ENCODE measurements at regions not wholly inside any gene's neighbourhood (a gene's known extent, or its start where the extent isn't known, plus 50 kb on each side); places are given as distances from the start of the nearest gene placed in this dataset.

DNA sequence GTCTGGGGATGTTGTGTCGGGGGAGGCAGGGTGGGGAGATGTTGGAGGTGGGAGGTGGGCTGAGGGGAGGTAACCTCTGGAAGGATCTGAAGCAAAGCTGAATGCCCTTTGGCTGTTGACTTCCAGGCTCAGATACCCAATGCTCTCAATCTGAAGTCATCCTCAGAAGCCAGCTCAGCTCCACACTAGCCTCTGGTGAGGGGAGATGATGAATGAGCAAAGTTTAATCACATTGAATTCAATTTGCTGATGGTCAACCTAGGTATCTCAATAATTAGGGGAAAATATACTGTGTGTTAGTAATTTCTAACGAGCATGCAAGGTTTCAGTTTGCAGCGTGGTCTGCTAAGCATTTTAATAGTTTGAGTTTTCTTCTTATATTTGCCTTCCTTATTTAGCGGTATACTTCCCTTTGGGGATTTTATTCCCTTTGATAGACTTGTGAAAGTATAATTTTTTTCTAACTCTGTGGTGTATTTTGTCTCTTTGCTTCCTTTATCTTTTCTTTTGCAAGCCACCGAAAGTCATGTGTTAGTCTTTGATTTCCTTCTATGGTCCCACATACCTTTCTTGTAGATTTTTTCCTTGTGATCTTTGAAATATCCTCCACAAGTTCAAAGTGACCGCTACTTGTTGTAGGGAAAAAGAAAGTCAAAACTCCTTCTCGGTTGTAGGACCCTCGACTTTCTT lies 146.3 kb upstream of the LEF1 start:
- TF ChIP-seq, protein P1, sequence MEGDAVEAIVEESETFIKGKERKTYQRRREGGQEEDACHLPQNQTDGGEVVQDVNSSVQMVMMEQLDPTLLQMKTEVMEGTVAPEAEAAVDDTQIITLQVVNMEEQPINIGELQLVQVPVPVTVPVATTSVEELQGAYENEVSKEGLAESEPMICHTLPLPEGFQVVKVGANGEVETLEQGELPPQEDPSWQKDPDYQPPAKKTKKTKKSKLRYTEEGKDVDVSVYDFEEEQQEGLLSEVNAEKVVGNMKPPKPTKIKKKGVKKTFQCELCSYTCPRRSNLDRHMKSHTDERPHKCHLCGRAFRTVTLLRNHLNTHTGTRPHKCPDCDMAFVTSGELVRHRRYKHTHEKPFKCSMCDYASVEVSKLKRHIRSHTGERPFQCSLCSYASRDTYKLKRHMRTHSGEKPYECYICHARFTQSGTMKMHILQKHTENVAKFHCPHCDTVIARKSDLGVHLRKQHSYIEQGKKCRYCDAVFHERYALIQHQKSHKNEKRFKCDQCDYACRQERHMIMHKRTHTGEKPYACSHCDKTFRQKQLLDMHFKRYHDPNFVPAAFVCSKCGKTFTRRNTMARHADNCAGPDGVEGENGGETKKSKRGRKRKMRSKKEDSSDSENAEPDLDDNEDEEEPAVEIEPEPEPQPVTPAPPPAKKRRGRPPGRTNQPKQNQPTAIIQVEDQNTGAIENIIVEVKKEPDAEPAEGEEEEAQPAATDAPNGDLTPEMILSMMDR (conservative IDR thresholded peaks at IDR 0.05; ENCODE audit: low read length) = no peak
- TF ChIP-seq EZH2phosphoT487 (IDR thresholded peaks at IDR 0.05; ENCODE audit: borderline replicate concordance, low read depth, low read length) = no peak
- POLR2A ChIA-PET = no interaction called here
- Histone ChIP-seq H2AFZ (ENCODE audit: low read length) (no peak overlapping the region), H3K36me3 (ENCODE audit: insufficient read depth, low read length) (no peaks in the 10 kb centered on the region), H3K4me1 (ENCODE audit: insufficient read depth, low read length, poor library complexity, severe bottlenecking) (no peaks in the 10 kb centered on the region), H3K27ac (ENCODE audit: low read depth, low read length, poor library complexity, severe bottlenecking) (no peak overlapping the region), H3K79me2 (ENCODE audit: insufficient read depth, low read depth, low read length) (no peaks in the 10 kb centered on the region), H3K9me2 (ENCODE audit: insufficient read depth, low read length) (no peaks in the 10 kb centered on the region), H3K4me2 (ENCODE audit: low read length) (no peak overlapping the region), H3K4me3 (ENCODE audit: low read depth, low read length, poor library complexity, severe bottlenecking) (no peak overlapping the region), H4K20me1 (ENCODE audit: insufficient read depth, low read length) (no peaks in the 10 kb centered on the region), H3K9me3 (ENCODE audit: low read length) (no peaks in the 10 kb centered on the region)
- CTCF ChIA-PET (ENCODE audit: unreplicated experiment) = no interaction called here
- no TSS peak for BruUV-seq (replicated peaks)
- intact Hi-C loops (cut with micrococcal nuclease; ENCODE audit: unreplicated experiment) = no loop called here
- no peak for DNase-seq (ENCODE audit: low spot score)

DNA sequence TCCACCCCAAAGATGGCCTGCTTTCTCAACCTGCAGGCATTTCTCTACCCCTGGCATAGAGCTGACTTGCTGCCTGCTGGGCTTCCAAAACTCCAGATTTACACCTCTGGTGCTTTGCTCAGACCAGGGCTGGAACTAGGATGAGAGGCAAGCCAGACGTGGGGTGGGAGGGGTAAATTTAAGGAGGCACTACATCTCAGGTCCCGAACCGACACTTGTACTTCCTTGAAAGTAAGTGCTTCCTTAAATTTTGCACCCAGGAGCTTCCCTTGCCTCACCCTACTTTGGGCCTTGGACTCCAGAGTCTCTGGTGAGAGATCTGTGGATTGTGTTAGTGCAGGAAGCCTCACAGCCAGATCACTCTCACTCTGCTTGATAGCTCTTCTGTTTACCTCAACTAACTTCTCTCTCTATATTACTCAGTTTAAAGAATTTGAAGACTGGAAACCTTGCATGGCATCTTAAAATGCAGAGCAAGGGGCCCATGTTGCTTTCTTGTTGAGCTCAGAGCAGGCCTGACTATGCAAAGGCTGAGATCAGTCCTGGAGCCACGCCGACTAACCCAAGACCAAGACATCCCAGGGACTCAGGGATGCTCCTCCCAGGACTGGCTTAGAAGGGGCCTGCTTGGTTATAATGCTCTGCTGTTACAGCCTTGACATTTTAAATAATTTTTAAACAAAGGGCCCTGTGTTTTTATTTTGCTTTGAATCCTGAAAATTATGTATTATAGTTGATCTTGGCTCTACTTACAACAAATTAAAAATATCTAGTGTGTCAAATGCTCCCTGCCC lies 145.0 kb upstream of the LEF1 start:
- no peak overlapping the region for H2AFZ ChIP-seq (ENCODE audit: low read length)
- BruUV-seq (replicated peaks) = no TSS peak
- intact Hi-C loops (cut with micrococcal nuclease; ENCODE audit: unreplicated experiment) = no loop called here
- H4K20me1 ChIP-seq (ENCODE audit: insufficient read depth, low read length) = no peaks in the 10 kb centered on the region
- no peaks in the 10 kb centered on the region for H3K4me1 ChIP-seq (ENCODE audit: insufficient read depth, low read length, poor library complexity, severe bottlenecking)
- ChIA-PET CTCF (ENCODE audit: unreplicated experiment) (no interaction called here), POLR2A (interaction anchor here (0.6 to 0.9 kb wide), 2 partner anchors 11 to 200 kb away, joined by 3 read pairs; no protein-coding TSS in a partner anchor)
- H3K4me2 ChIP-seq (ENCODE audit: low read length) = no peak overlapping the region
- no peaks in the 10 kb centered on the region for H3K79me2 ChIP-seq (ENCODE audit: insufficient read depth, low read depth, low read length)
- H3K9me3 ChIP-seq (ENCODE audit: low read length) = no peaks in the 10 kb centered on the region
- no peak overlapping the region for H3K4me3 ChIP-seq (ENCODE audit: low read depth, low read length, poor library complexity, severe bottlenecking)
- no peaks in the 10 kb centered on the region for H3K9me2 ChIP-seq (ENCODE audit: insufficient read depth, low read length)
- H3K27ac ChIP-seq (ENCODE audit: low read depth, low read length, poor library complexity, severe bottlenecking) = no peak overlapping the region
- DNase-seq (ENCODE audit: low spot score) = no peak
- TF ChIP-seq, protein P1 (conservative IDR thresholded peaks at IDR 0.05; ENCODE audit: low read length) = no peak
- TF ChIP-seq EZH2phosphoT487 (IDR thresholded peaks at IDR 0.05; ENCODE audit: borderline replicate concordance, low read depth, low read length) = no peak
- H3K36me3 ChIP-seq (ENCODE audit: insufficient read depth, low read length) = no peaks in the 10 kb centered on the region

DNA sequence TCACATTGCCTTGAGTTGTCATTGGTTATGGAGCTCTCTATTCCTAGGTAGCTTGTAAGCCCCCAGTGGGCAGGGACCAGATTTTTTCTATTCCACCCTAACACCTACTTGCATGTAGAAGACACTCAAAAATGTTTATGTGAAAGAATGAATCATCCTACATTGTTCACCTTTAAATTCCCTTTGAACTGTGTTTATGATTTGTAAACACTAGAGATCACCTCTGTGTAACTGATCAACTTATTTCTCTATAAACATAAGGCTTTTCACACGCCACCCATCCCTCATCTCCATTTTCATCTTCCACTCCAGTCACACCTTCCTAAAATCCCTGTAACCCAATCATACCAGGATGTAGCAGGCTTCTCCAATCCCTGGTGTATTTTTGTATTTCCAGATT lies 142.6 kb upstream of the LEF1 start:
- Histone ChIP-seq H3K36me3 (ENCODE audit: insufficient read depth, low read length) (no peaks in the 10 kb centered on the region), H3K9me2 (ENCODE audit: insufficient read depth, low read length) (no peaks in the 10 kb centered on the region), H4K20me1 (ENCODE audit: insufficient read depth, low read length) (no peaks in the 10 kb centered on the region), H3K4me2 (ENCODE audit: low read length) (no peak overlapping the region), H3K79me2 (ENCODE audit: insufficient read depth, low read depth, low read length) (no peaks in the 10 kb centered on the region), H3K4me3 (ENCODE audit: low read depth, low read length, poor library complexity, severe bottlenecking) (no peak overlapping the region), H2AFZ (ENCODE audit: low read length) (no peak overlapping the region), H3K4me1 (ENCODE audit: insufficient read depth, low read length, poor library complexity, severe bottlenecking) (no peaks in the 10 kb centered on the region), H3K9me3 (ENCODE audit: low read length) (no peaks in the 10 kb centered on the region), H3K27ac (ENCODE audit: low read depth, low read length, poor library complexity, severe bottlenecking) (no peak overlapping the region)
- BruUV-seq (replicated peaks) = no TSS peak
- DNase-seq (ENCODE audit: low spot score) = no peak
- TF ChIP-seq, protein P1 (conservative IDR thresholded peaks at IDR 0.05; ENCODE audit: low read length) = no peak
- intact Hi-C loops (cut with micrococcal nuclease; ENCODE audit: unreplicated experiment) = no loop called here
- CTCF ChIA-PET (ENCODE audit: unreplicated experiment) = no interaction called here
- POLR2A ChIA-PET = no interaction called here

All from OCI-LY7 (cell line).